KOPT-K1 (cell line): ENCODE measurements at regions not wholly inside any gene's neighbourhood (a gene's known extent, or its start where the extent isn't known, plus 50 kb on each side); places are given as distances from the start of the nearest gene placed in this dataset.
"Not testable (repeated sequence)": the region's sequence is repeated elsewhere in the genome, so short reads cannot be mapped to it uniquely, and the experiment has no call there.

Source experiments
- H3K27ac ChIP-seq: fragments of 200-600 bp; sonication (generic); 2 replicates; pipeline ENCODE4 v1.5.1; 2016; ENCODE audit warnings: antibody characterized with exemption, mild to moderate bottlenecking, low read depth, low read length; ENCODE audit not compliant: poor library complexity, severe bottlenecking
- H3K36me3 ChIP-seq: fragments of 200-600 bp; sonication (generic); 2 replicates; pipeline ENCODE4 v1.5.1; 2017; ENCODE audit warnings: antibody characterized with exemption, mild to moderate bottlenecking, low read length, moderate library complexity; ENCODE audit not compliant: insufficient read depth
- H3K9me3 ChIP-seq: fragments of 200-600 bp; sonication (generic); 2 replicates; pipeline ENCODE4 v1.5.1; 2017; ENCODE audit warnings: antibody characterized with exemption, low read length, mild to moderate bottlenecking; ENCODE audit not compliant: insufficient read depth, poor library complexity, severe bottlenecking

GRCh38 chr6:27544135-27544534 is 71.2 kb upstream of the ZNF184 start:
- H3K36me3 ChIP-seq, H3K9me3 ChIP-seq, H3K27ac ChIP-seq: not testable (repeated sequence)

GRCh38 chr6:27542485-27542884 is 69.6 kb upstream of the ZNF184 start:
- no peak overlapping the region for H3K27ac ChIP-seq
- peaks cover 3% of the 10 kb centered on the region for H3K9me3 ChIP-seq
- H3K36me3 ChIP-seq = no peaks in the 10 kb centered on the region

DNA sequence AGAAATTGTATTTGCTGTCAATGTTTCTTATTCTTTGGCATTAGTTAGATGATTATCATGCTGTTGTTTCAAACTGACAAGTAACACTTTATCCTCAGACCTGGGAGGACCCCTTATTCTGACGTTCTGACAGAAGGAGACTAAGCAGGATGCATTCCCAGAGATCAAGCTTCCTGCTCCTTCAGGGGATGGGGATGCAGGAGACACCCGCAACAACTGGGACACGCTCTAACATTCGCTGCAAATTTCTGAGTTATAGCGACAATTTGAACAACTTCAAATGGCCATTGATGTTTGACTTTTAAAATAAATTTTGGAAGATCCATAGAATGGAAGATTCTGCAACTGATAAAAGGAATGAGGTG is 69.0 kb upstream of the ZNF184 start:
- H3K27ac ChIP-seq = no peak overlapping the region
- H3K9me3 ChIP-seq = no peaks in the 10 kb centered on the region
- no peaks in the 10 kb centered on the region for H3K36me3 ChIP-seq

- no peaks in the 10 kb centered on the region for H3K36me3 ChIP-seq
Observed at GRCh38 chr6:27541212-27541932, 68.5 kb upstream of the ZNF184 start.

GRCh38 chr6:27539551-27539950 is 66.6 kb upstream of the ZNF184 start:
- Histone ChIP-seq H3K36me3 (no peaks in the 10 kb centered on the region), H3K9me3 (no peaks in the 10 kb centered on the region), H3K27ac (no peak overlapping the region)

More at GRCh38 chr6:27541212-27541932, 68.5 kb upstream of the ZNF184 start:
- no peaks in the 10 kb centered on the region for H3K9me3 ChIP-seq
- no peak overlapping the region for H3K27ac ChIP-seq

DNA sequence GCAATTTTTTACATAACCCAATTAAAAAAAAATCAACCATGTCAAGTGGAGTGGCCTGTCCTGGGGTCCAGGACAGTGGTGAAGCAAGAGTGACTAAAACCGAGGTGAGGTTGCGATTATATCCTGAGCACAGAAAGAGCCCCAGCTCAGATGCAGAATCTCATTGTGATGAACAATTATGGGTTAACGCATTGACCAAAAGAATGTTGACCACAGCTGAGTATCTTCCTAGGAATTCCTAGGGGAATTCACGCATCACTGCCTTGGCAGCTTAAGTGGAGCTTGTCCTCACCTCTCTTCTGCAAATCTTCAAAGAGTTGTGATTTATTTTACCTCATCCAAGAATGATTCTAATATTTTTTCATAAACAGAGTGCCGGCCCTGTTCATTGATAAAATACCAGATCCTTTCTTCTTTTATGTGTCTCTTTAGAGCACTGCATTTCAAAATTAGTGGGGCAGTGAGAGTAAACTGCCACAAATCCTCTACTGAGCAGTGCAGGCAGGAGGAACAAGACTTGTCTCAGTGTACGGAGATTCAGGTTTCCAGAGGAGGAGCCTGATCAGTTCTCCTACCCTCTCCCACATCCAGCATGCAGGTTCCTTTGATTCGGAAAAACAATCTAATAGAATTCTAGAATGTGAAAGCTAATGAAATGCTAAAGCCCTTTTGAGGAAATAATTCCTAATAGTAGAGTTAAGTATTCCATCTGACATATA is 60.1 kb upstream of the ZNF184 start:
- Histone ChIP-seq H3K9me3 (no peaks in the 10 kb centered on the region), H3K27ac (no peak overlapping the region), H3K36me3 (no peaks in the 10 kb centered on the region)

GRCh38 chr6:27531772-27532459 is 59.0 kb upstream of the ZNF184 start:
- no peaks in the 10 kb centered on the region for H3K36me3 ChIP-seq

DNA sequence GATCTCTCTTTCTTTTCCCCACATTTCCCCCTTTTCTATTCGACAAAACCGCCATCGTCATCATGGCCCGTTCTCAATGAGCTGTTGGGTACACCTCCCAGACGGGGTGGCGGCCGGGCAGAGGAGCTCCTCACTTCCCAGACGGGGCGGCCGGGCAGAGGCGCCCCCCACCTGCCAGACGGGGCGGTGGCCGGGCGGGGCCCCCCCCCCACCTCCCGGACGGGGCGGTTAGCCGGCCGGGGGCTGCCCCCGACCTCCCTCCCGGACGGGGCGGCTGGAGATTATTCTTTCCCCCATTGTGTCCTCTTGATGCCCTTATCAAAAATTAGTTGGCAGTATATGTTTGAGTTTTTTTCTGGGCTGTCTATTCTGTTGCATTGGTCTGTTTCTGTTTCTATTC is 56.9 kb upstream of the ZNF184 start:
- not testable (repeated sequence) for H3K27ac ChIP-seq, H3K36me3 ChIP-seq, H3K9me3 ChIP-seq

More at GRCh38 chr6:27531772-27532459, 59.0 kb upstream of the ZNF184 start:
- H3K27ac ChIP-seq = no peak overlapping the region
- no peaks in the 10 kb centered on the region for H3K9me3 ChIP-seq

GRCh38 chr6:27528714-27529113 is 55.8 kb upstream of the ZNF184 start:
- Histone ChIP-seq H3K36me3 (no peaks in the 10 kb centered on the region), H3K27ac (no peak overlapping the region), H3K9me3 (no peaks in the 10 kb centered on the region)
